Activated T-cell treated with anti-CD3 and anti-CD28 coated beads for 24 hours (primary cell): ENCODE measurements at regions not wholly inside any gene's neighbourhood (a gene's known extent, or its start where the extent isn't known, plus 50 kb on each side); places are given as distances from the start of the nearest gene placed in this dataset.

ENCODE experiments used
- DNase-seq: peaks from one replicate; pipeline ENCODE4 v3.0.0-alpha.2; 2020; ENCODE audit warnings: low read depth

GRCh38 chr1:60126723-60127122, 53.2 kb upstream of the C1orf87 start:
- no peak for DNase-seq
